Activated CD4-positive, alpha-beta T cell treated with anti-CD3 and anti-CD28 coated beads, Interleukin-10, Interleukin-2, amounts not matched to agents 100 ng/mL and 50 ng/mL, durations not matched to agents 16 hours and 8 hours (primary cell): ENCODE measurements at regions not wholly inside any gene's neighbourhood (a gene's known extent, or its start where the extent isn't known, plus 50 kb on each side); places are given as distances from the start of the nearest gene placed in this dataset.
"Not testable (repeated sequence)": the region's sequence is repeated elsewhere in the genome, so short reads cannot be mapped to it uniquely, and the experiment has no call there.

ENCODE experiments used
- DNase-seq: peaks from one replicate; pipeline ENCODE4 v3.0.0-alpha.2; 2020

GRCh38 chr3:26193558-26193957 is 403.7 kb downstream of the OXSM start:
- DNase-seq, result no peak

- DNase-seq, result no peak
These were observed 406.9 kb downstream of the OXSM start for GRCh38 chr3:26196781-26197180.

DNA sequence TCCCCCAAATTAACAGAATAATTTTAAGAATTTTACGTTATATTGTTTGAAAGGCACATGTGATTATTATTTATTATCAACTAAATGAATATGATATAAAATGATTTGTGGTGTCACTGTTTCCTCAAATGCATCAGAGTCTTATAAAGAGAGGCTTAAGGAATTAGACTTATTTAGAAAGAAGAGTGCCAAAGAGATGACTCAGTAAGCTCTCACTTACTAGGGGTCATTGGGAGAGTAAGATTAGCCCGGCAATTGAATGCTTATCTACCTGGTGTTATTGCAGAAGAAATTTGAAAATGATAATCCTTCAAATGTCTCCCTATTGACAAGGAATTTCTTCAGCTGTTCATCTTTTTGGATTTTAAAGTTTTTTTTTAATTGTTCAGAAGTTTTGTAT is 408.7 kb downstream of the OXSM start:
- no peak for DNase-seq

GRCh38 chr3:26202169-26202568 is 412.3 kb downstream of the OXSM start:
- no peak for DNase-seq

DNA sequence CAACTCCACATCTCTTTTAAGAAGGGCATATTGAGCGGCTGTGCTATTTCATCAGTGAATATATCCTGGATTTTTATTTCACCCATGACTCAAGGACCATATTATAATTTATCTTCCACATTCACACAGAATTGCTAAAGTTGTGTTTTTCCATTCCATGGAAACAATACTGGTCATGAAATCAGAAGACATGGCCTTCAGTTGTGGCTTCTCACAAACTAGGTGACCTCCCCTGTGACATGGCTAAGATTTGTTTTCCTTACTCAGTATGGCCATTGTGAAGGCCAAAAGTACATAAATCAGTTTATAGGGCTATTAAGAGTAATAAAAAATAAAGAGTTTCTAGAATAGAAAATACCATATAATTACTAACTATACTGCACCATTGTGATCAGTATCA is 415.6 kb downstream of the OXSM start:
- DNase-seq, result no peak

- no peak for DNase-seq
These were observed 414.4 kb upstream of the LRRC3B start for GRCh38 chr3:26208201-26208600.

GRCh38 chr3:26229801-26230200 is 392.8 kb upstream of the LRRC3B start:
- no peak for DNase-seq

DNA sequence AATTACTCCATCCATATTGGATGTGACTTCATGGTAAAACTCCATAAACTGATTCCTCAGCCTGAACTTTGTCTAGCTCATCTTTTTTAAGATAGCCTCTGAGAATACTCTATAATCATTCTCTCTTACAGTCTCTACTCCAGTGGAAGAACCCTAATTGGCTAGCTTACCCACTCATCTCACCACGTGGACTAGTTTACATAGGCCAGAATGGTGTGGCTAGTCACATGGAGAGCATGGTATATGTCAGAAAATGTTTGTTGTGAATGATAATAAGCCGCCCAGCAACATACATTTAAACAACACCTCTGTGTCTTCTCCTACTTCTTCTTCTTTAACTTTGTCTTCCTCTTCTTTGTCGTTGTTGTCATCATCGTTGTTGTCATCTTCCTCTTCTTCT is 389.2 kb upstream of the LRRC3B start:
- DNase-seq, result no peak

- no peak for DNase-seq
These were observed 386.0 kb upstream of the LRRC3B start for GRCh38 chr3:26236531-26236930.

DNA sequence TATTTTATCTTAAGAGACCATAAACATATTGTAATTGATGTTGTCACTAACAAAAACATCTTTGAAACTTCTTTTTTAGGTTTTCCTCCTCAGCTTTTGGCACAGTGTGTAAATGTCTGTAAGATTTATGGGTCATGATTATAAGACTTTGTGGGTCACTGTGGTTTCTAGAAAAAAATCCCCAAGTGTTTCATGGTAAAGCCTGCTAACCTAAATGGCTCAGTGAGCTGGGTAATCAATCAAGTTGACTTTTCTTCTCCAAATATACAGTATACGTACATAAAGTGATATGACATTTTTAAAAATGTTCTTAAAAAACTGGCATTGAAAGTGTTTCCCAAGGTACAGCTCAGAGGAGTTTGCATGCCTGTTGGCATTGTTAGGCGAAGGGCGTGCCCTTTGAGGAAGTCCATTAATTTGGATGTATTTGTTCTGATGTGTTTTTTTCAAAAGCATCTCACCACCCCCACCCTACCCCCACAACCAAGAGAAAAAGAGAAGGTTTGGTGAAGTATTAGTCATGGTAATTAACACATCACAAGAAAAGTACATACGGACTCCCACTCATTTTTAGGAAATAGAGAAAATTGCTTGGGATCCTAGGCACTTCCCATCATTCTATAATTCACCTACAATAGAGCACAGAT is 385.4 kb upstream of the LRRC3B start:
- DNase-seq, result no peak

- DNase-seq, result not testable (repeated sequence)
These were observed 378.0 kb upstream of the LRRC3B start for GRCh38 chr3:26244586-26244985.

DNA sequence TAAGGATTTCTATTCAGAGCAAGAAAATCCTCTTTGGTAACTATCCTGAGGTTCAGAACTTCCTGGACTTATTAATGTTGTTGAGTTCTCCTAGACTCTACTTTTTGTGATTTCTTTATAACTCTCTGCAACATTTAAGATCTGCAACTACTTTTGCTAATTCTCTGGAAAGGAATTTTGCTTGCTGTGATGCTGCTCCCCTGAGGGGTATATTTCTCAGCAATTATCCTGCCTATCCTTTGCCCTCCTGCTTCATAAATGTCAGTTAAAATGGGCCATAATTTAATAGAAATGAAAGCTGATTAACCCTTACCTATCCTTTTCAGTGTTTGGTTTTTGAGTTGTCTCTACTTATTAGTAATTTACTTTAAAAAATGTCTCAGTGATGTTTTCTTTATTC is 377.3 kb upstream of the LRRC3B start:
- no peak for DNase-seq

DNA sequence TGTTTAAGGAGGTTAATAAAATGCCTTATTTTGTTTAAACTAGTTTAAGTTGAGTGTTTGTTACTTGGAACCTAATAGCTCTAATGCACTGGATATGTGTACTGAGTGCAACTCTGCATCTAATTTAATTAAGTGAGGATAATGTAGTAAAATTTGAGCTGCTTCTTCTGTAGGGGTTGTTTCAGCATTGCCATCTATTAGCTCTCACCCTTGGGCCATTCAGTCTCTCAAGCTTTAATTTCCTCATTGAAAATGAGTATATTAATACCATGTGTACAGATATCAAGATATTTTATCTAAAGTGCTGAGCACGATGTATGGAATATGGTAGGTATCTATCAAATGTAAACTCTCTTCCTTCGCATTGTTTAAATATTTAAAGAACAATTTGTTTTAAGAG is 375.7 kb upstream of the LRRC3B start:
- DNase-seq, result no peak

DNA sequence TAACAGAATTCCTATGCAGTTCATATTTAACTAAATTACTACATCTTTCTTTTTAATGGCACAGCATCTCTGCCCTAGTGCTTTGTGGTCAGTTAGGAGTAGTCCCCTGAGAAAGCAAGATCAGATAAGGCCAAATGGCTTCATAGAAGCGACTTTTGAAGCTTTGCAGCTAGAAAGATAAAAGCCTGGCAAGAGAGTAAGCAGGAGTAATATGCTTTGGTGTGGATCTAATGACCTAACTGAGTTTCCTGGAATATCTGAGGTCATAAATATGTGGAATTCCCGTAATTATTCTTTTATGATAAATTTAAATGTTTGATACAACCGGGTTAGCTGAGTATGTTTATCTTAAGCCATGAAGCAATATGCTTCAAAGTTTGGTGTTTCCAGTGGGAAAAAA is 374.9 kb upstream of the LRRC3B start:
- no peak for DNase-seq

GRCh38 chr3:26252001-26252400 is 370.6 kb upstream of the LRRC3B start:
- no peak for DNase-seq

DNA sequence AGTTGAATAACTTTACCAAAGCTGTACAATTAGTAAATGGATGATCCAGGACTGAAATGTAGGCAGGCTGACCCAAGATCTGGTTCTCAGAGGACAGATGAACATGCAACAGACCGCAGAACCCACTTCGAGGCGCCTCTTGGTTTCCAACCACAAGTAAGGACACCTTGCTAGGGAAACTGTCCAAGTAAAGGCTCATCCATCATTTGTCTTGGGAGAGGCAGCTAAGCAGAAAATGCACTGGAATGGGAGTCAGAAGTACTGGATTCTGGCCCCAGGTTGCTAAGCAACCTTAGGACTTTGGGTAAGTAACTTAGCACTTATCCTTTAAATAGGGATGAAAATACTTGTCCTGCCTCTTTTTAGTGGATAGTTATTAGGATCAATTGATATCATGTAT is 366.3 kb upstream of the LRRC3B start:
- no peak for DNase-seq

- DNase-seq, result no peak
These were observed 363.4 kb upstream of the LRRC3B start for GRCh38 chr3:26259176-26259575.

DNA sequence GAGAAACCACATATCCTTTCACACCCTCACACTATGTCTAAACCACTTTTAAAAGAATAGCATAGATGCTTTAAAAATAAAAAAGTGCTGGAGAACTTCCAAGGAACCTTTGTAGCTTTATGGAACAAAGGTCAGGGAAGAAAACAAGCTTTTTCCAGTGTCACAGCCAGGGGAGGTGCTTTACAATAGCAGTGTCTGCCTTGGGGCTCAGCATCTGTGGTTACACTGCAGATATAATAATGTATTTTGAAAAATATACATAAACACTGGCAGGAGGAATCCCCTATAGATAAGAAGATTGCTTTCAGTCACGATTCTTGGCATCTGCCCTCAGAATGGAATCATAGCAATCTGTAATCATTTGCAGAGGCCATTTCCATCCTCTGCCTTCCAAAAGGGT is 362.4 kb upstream of the LRRC3B start:
- no peak for DNase-seq

GRCh38 chr3:26264708-26265107 is 357.9 kb upstream of the LRRC3B start:
- no peak for DNase-seq

- DNase-seq, result no peak
These were observed 350.7 kb upstream of the LRRC3B start for GRCh38 chr3:26271848-26272247.

GRCh38 chr3:26273196-26273595 is 349.4 kb upstream of the LRRC3B start:
- DNase-seq, result no peak

- no peak for DNase-seq
These were observed 343.5 kb upstream of the LRRC3B start for GRCh38 chr3:26279091-26279490.

GRCh38 chr3:26280517-26280916 is 342.1 kb upstream of the LRRC3B start:
- no peak for DNase-seq

GRCh38 chr3:26281284-26281985 is 341.1 kb upstream of the LRRC3B start:
- no peak for DNase-seq

GRCh38 chr3:26284503-26284902 is 338.1 kb upstream of the LRRC3B start:
- DNase-seq, result not testable (repeated sequence)
